ENCODE measurements at regions not wholly inside any gene's neighbourhood (a gene's known extent, or its start where the extent isn't known, plus 50 kb on each side); places are given as distances from the start of the nearest gene placed in this dataset.

GRCh38 chr4:14652522-14652921, 349.8 kb upstream of the CPEB2 start:
- Histone ChIP-seq H3K4me1 (ENCODE audit: control insufficient read depth, insufficient read depth, low read length) (no peaks in the 10 kb centered on the region), H3K36me3 (ENCODE audit: insufficient read depth, low read length) (no peaks in the 10 kb centered on the region), H3K4me3 (ENCODE audit: low read length) (no peak overlapping the region), H3K9me3 (replicated peaks; ENCODE audit: low read length) (peaks cover 6% of the 10 kb centered on the region), H3K4me2 (ENCODE audit: low read length) (no peak overlapping the region), H3K27me3 (ENCODE audit: control insufficient read depth, insufficient read depth, low read length) (no peaks in the 10 kb centered on the region), H3K9ac (ENCODE audit: low read depth, low read length) (no peak overlapping the region)

GRCh38 chr4:14653338-14653737, 348.9 kb upstream of the CPEB2 start:
- Histone ChIP-seq H3K4me2 (ENCODE audit: low read length) (no peak overlapping the region), H3K9ac (ENCODE audit: low read depth, low read length) (no peak overlapping the region), H3K27me3 (ENCODE audit: control insufficient read depth, insufficient read depth, low read length) (no peaks in the 10 kb centered on the region), H3K4me3 (ENCODE audit: low read length) (no peak overlapping the region), H3K9me3 (replicated peaks; ENCODE audit: low read length) (peaks cover 6% of the 10 kb centered on the region), H3K4me1 (ENCODE audit: control insufficient read depth, insufficient read depth, low read length) (no peaks in the 10 kb centered on the region), H3K36me3 (ENCODE audit: insufficient read depth, low read length) (no peaks in the 10 kb centered on the region)

GRCh38 chr4:14659286-14659685, 343.0 kb upstream of the CPEB2 start:
- no peak overlapping the region for H3K9ac ChIP-seq (ENCODE audit: low read depth, low read length)

GRCh38 chr4:14667624-14668151, 334.6 kb upstream of the CPEB2 start:
- Histone ChIP-seq H3K4me2 (ENCODE audit: low read length) (no peak overlapping the region), H3K27me3 (ENCODE audit: control insufficient read depth, insufficient read depth, low read length) (no peaks in the 10 kb centered on the region), H3K9me3 (replicated peaks; ENCODE audit: low read length) (no peaks in the 10 kb centered on the region), H3K36me3 (ENCODE audit: insufficient read depth, low read length) (no peaks in the 10 kb centered on the region), H3K4me1 (ENCODE audit: control insufficient read depth, insufficient read depth, low read length) (no peaks in the 10 kb centered on the region), H3K4me3 (ENCODE audit: low read length) (no peak overlapping the region), H3K9ac (ENCODE audit: low read depth, low read length) (no peak overlapping the region)

More at GRCh38 chr4:14659286-14659685, 343.0 kb upstream of the CPEB2 start:
- Histone ChIP-seq H3K4me1 (ENCODE audit: control insufficient read depth, insufficient read depth, low read length) (no peaks in the 10 kb centered on the region), H3K36me3 (ENCODE audit: insufficient read depth, low read length) (no peaks in the 10 kb centered on the region), H3K9me3 (replicated peaks; ENCODE audit: low read length) (no peaks in the 10 kb centered on the region), H3K27me3 (ENCODE audit: control insufficient read depth, insufficient read depth, low read length) (no peaks in the 10 kb centered on the region), H3K4me2 (ENCODE audit: low read length) (no peak overlapping the region), H3K4me3 (ENCODE audit: low read length) (no peak overlapping the region)

- Histone ChIP-seq H3K36me3 (ENCODE audit: insufficient read depth, low read length) (no peaks in the 10 kb centered on the region), H3K9ac (ENCODE audit: low read depth, low read length) (no peak overlapping the region), H3K4me1 (ENCODE audit: control insufficient read depth, insufficient read depth, low read length) (no peaks in the 10 kb centered on the region), H3K27me3 (ENCODE audit: control insufficient read depth, insufficient read depth, low read length) (no peaks in the 10 kb centered on the region), H3K4me3 (ENCODE audit: low read length) (no peak overlapping the region), H3K4me2 (ENCODE audit: low read length) (no peak overlapping the region), H3K9me3 (replicated peaks; ENCODE audit: low read length) (no peaks in the 10 kb centered on the region)
Measured at GRCh38 chr4:14668296-14668695, 334.0 kb upstream of the CPEB2 start.

GRCh38 chr4:14669371-14669770, 332.9 kb upstream of the CPEB2 start:
- H3K4me1 ChIP-seq (ENCODE audit: control insufficient read depth, insufficient read depth, low read length) = no peaks in the 10 kb centered on the region
- no peak overlapping the region for H3K9ac ChIP-seq (ENCODE audit: low read depth, low read length)
- no peak overlapping the region for H3K4me2 ChIP-seq (ENCODE audit: low read length)
- H3K9me3 ChIP-seq (replicated peaks; ENCODE audit: low read length) = no peaks in the 10 kb centered on the region
- H3K27me3 ChIP-seq (ENCODE audit: control insufficient read depth, insufficient read depth, low read length) = no peaks in the 10 kb centered on the region
- no peaks in the 10 kb centered on the region for H3K36me3 ChIP-seq (ENCODE audit: insufficient read depth, low read length)
- no peak overlapping the region for H3K4me3 ChIP-seq (ENCODE audit: low read length)

- Histone ChIP-seq H3K4me3 (ENCODE audit: low read length) (no peak overlapping the region), H3K9me3 (replicated peaks; ENCODE audit: low read length) (no peaks in the 10 kb centered on the region), H3K4me2 (ENCODE audit: low read length) (no peak overlapping the region), H3K4me1 (ENCODE audit: control insufficient read depth, insufficient read depth, low read length) (no peaks in the 10 kb centered on the region), H3K36me3 (ENCODE audit: insufficient read depth, low read length) (no peaks in the 10 kb centered on the region), H3K9ac (ENCODE audit: low read depth, low read length) (no peak overlapping the region), H3K27me3 (ENCODE audit: control insufficient read depth, insufficient read depth, low read length) (no peaks in the 10 kb centered on the region)
Measured at GRCh38 chr4:14671146-14671545, 331.1 kb upstream of the CPEB2 start.

- no peak overlapping the region for H3K4me2 ChIP-seq (ENCODE audit: low read length)
- H3K9me3 ChIP-seq (replicated peaks; ENCODE audit: low read length) = no peaks in the 10 kb centered on the region
- H3K27me3 ChIP-seq (ENCODE audit: control insufficient read depth, insufficient read depth, low read length) = no peaks in the 10 kb centered on the region
- H3K4me3 ChIP-seq (ENCODE audit: low read length) = no peak overlapping the region
- H3K9ac ChIP-seq (ENCODE audit: low read depth, low read length) = no peak overlapping the region
- no peaks in the 10 kb centered on the region for H3K36me3 ChIP-seq (ENCODE audit: insufficient read depth, low read length)
- H3K4me1 ChIP-seq (ENCODE audit: control insufficient read depth, insufficient read depth, low read length) = no peaks in the 10 kb centered on the region
Measured at GRCh38 chr4:14675279-14675985, 326.8 kb upstream of the CPEB2 start.

- no peak overlapping the region for H3K4me3 ChIP-seq (ENCODE audit: low read length)
- no peaks in the 10 kb centered on the region for H3K9me3 ChIP-seq (replicated peaks; ENCODE audit: low read length)
- no peaks in the 10 kb centered on the region for H3K4me1 ChIP-seq (ENCODE audit: control insufficient read depth, insufficient read depth, low read length)
Measured at GRCh38 chr4:14679906-14680305, 322.4 kb upstream of the CPEB2 start.

GRCh38 chr4:14681330-14681729, 321.0 kb upstream of the CPEB2 start:
- Histone ChIP-seq H3K4me1 (ENCODE audit: control insufficient read depth, insufficient read depth, low read length) (no peaks in the 10 kb centered on the region), H3K4me3 (ENCODE audit: low read length) (no peak overlapping the region), H3K27me3 (ENCODE audit: control insufficient read depth, insufficient read depth, low read length) (no peaks in the 10 kb centered on the region), H3K36me3 (ENCODE audit: insufficient read depth, low read length) (no peaks in the 10 kb centered on the region), H3K4me2 (ENCODE audit: low read length) (no peak overlapping the region), H3K9me3 (replicated peaks; ENCODE audit: low read length) (no peaks in the 10 kb centered on the region), H3K9ac (ENCODE audit: low read depth, low read length) (no peak overlapping the region)

More at GRCh38 chr4:14679906-14680305, 322.4 kb upstream of the CPEB2 start:
- Histone ChIP-seq H3K4me2 (ENCODE audit: low read length) (no peak overlapping the region), H3K36me3 (ENCODE audit: insufficient read depth, low read length) (no peaks in the 10 kb centered on the region), H3K27me3 (ENCODE audit: control insufficient read depth, insufficient read depth, low read length) (no peaks in the 10 kb centered on the region), H3K9ac (ENCODE audit: low read depth, low read length) (no peak overlapping the region)

- H3K36me3 ChIP-seq (ENCODE audit: insufficient read depth, low read length) = no peaks in the 10 kb centered on the region
- no peak overlapping the region for H3K4me2 ChIP-seq (ENCODE audit: low read length)
- no peaks in the 10 kb centered on the region for H3K9me3 ChIP-seq (replicated peaks; ENCODE audit: low read length)
- no peak overlapping the region for H3K4me3 ChIP-seq (ENCODE audit: low read length)
- no peak overlapping the region for H3K9ac ChIP-seq (ENCODE audit: low read depth, low read length)
- no peaks in the 10 kb centered on the region for H3K27me3 ChIP-seq (ENCODE audit: control insufficient read depth, insufficient read depth, low read length)
- H3K4me1 ChIP-seq (ENCODE audit: control insufficient read depth, insufficient read depth, low read length) = no peaks in the 10 kb centered on the region
Measured at GRCh38 chr4:14693728-14694127, 308.6 kb upstream of the CPEB2 start.
